ENCODE measurements at regions not wholly inside any gene's neighbourhood (a gene's known extent, or its start where the extent isn't known, plus 50 kb on each side); places are given as distances from the start of the nearest gene placed in this dataset.

DNA sequence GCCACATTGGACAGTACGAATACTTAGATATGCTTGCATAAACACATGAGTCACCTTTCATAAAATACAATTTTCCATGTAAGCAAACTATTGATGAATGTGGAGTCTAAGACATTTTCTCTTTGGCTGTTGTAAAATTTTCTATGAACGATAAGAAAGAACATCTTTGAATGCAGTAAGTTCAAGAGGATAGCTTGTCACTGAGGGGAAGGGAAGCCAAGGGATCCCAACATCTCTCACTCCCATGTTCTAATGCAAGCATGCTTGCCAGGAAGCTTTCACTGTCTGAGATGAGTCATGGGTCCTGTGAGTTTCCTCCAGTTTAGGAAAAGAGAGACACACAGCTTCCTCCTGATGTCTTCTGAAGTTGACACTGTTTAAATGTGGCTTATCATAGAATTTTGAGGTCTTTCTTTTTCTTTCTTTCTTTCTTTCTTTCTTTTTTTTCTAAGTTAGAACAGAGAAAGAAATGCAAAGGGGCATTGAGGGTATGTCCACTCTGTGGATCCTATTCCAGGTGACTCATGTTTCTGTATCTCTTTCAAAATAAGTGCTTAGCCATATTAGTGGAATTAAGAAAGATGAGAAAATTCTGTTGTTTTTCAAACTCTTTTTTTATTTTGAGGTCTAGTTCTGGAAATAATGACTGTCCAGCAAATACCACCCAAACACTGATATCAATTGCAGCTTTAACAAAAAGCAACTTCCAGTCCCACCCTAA, 146.6 kb downstream of the RDH14 start:
- ATAC-seq, result no peak
- no peaks in the 10 kb centered on the region for H3K36me3 Mint-ChIP-seq (ENCODE audit: low read depth)
- CTCF ChIA-PET, result interaction anchor here (1.1 kb wide), 1 partner anchor 22 kb away, joined by 3 read pairs; no protein-coding TSS in a partner anchor
- no peak overlapping the region for H3K4me3 Mint-ChIP-seq
- intact Hi-C loops (cut with DNase I, micrococcal nuclease), result no loop called here
- H3K4me1 Mint-ChIP-seq, result no peaks in the 10 kb centered on the region
- H3K27ac Mint-ChIP-seq, result no peak overlapping the region
- no peaks in the 10 kb centered on the region for H3K9me3 Mint-ChIP-seq (ENCODE audit: low read depth)
- POLR2A ChIA-PET, result no interaction called here
- no peak for DNase-seq
- peaks cover 7% of the 10 kb centered on the region for H3K27me3 Mint-ChIP-seq

DNA sequence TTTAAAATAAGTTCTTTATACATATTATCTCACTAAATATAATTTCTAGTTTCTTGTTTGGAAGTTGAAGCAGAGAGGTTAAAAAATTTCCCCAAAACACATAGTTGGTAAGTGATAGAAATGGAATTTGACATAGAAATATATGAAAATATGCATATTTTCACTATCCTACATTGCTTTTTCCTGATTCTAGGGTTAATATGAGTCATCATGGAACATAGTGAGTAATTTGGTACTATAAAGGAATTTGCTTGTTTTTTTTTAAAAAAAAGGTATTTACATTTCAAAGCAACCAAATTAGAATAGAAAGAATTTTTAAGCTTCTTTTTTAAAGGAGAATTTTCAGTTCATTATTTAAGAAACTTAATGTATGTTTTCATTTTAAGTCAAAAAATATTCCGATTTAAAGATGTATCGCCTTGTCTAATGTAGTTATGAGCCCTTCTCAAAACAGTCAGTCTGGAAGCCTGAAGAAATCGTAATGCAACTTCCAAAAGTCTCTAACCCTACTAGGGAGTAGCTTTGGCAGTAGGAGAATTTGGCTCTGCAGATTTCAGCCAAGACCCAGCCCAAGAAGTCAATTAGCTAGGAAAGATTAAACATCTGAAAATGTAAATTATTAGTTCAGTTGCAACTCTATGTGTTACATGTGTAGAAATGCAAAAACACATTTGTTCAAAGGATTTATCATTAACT, 147.3 kb downstream of the RDH14 start:
- H3K4me1 Mint-ChIP-seq, result no peaks in the 10 kb centered on the region
- ChIA-PET CTCF (no interaction called here), POLR2A (no interaction called here)
- ATAC-seq (no peak), DNase-seq (no peak)
- H3K9me3 Mint-ChIP-seq (ENCODE audit: low read depth), result no peaks in the 10 kb centered on the region
- no peak overlapping the region for H3K27ac Mint-ChIP-seq
- H3K27me3 Mint-ChIP-seq, result peaks cover 7% of the 10 kb centered on the region
- H3K4me3 Mint-ChIP-seq, result no peak overlapping the region
- H3K36me3 Mint-ChIP-seq (ENCODE audit: low read depth), result no peaks in the 10 kb centered on the region
- intact Hi-C loops (cut with DNase I, micrococcal nuclease), result no loop called here

DNA sequence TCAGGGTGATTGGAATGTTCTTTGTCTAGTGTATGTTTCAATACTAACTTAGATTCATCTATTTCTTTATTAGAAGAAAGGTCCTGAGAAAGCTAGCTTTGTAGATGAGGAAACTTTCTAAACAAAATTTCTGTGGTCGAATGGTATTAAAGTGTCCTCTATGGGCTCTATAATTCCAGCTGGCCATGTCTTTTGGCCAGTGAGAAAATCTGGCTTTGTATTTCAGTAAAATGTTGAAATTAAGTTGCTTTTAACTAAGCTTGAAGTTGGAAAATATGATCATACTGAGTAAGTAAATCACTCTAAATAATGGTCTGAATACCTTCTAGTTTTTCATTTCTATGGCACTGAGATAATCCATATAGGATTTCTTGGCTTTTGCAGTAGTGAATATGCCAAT, 148.8 kb downstream of the RDH14 start:
- ChIA-PET POLR2A (no interaction called here), CTCF (no interaction called here)
- no peaks in the 10 kb centered on the region for H3K36me3 Mint-ChIP-seq (ENCODE audit: low read depth)
- H3K27ac Mint-ChIP-seq, result no peak overlapping the region
- ATAC-seq, result no peak
- intact Hi-C loops (cut with DNase I, micrococcal nuclease), result no loop called here
- H3K27me3 Mint-ChIP-seq, result peaks cover 7% of the 10 kb centered on the region
- H3K9me3 Mint-ChIP-seq (ENCODE audit: low read depth), result no peaks in the 10 kb centered on the region
- H3K4me3 Mint-ChIP-seq, result no peak overlapping the region
- no peak for DNase-seq
- H3K4me1 Mint-ChIP-seq, result no peaks in the 10 kb centered on the region

DNA sequence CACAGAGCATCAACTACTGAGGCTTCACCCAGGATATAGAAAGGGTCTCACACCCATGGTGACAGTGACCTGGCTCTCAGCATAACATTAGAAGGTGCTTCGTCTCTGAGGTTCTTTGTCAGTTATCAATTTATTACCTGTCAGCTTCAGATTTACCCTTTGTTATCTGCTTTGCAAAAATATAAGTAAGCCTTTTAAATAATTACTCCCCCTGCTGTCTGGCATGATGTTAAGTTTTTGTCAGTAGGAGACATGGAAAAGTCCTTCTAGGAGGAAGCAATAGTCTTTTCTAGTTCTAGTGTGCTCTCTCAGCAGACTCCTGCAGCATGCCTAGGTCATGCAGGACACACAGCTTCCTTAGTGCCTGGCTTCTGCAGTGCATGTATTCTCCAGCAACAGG, 149.9 kb downstream of the RDH14 start:
- DNase-seq, result no peak
- Mint-ChIP-seq H3K27ac (no peak overlapping the region), H3K4me1 (no peaks in the 10 kb centered on the region), H3K4me3 (no peak overlapping the region), H3K27me3 (peaks cover 5% of the 10 kb centered on the region), H3K9me3 (ENCODE audit: low read depth) (no peaks in the 10 kb centered on the region), H3K36me3 (ENCODE audit: low read depth) (no peaks in the 10 kb centered on the region)
- ChIA-PET POLR2A (no interaction called here), CTCF (interaction anchor here (1.0 kb wide), 1 partner anchor 20 kb away, joined by 3 read pairs; no protein-coding TSS in a partner anchor)
- ATAC-seq, result no peak
- intact Hi-C loops (cut with DNase I, micrococcal nuclease), result no loop called here

DNA sequence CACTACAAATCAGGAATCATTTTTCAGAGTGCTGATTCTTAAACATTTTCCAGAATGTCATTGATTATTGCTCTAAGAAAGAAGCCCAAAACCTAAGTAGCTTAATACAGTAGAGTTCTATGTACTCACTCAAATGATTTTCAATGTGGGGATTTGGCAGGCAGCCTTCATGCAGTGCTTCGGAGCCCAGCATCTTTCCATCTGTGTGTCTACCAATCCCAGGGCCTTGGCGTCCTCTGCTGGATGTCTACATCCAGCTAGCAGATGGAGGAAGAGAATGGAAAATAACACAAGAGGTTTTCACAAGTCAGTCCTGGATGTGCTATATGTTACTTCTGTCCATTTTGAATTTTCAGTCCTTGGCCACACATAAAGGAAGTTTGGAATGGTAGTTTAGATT, 151.8 kb downstream of the RDH14 start:
- no peak for DNase-seq
- intact Hi-C loops (cut with DNase I, micrococcal nuclease), result no loop called here
- Mint-ChIP-seq H3K36me3 (ENCODE audit: low read depth) (no peaks in the 10 kb centered on the region), H3K27ac (no peak overlapping the region), H3K4me3 (no peak overlapping the region), H3K4me1 (no peaks in the 10 kb centered on the region), H3K9me3 (ENCODE audit: low read depth) (no peaks in the 10 kb centered on the region), H3K27me3 (peaks cover 4% of the 10 kb centered on the region)
- ChIA-PET POLR2A (no interaction called here), CTCF (no interaction called here)
- no peak for ATAC-seq

DNA sequence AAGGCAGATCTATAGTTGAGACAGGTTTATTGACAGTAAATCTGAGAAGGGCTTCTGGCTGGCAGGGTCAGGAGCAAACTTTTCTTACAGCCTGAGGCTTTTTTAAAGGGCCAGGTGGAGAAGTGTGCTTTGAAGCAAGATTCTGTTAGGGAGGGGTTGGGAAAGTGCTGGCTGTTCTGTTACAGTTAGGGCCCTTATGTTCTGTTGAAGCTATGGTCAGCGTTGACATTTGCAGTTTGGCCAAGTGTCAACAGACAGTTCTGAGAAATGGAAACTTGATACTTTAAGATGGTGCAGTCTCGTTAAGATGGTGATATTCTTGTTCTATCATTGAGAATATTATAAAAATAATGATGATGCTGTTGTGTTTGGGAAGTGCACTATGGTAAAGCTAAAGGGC, 154.2 kb downstream of the RDH14 start:
- Mint-ChIP-seq H3K4me1 (no peaks in the 10 kb centered on the region), H3K9me3 (ENCODE audit: low read depth) (no peaks in the 10 kb centered on the region), H3K4me3 (no peak overlapping the region), H3K27ac (no peak overlapping the region), H3K27me3 (peaks cover 7% of the 10 kb centered on the region), H3K36me3 (ENCODE audit: low read depth) (no peaks in the 10 kb centered on the region)
- DNase-seq (no peak), ATAC-seq (no peak)
- ChIA-PET POLR2A (no interaction called here), CTCF (no interaction called here)
- intact Hi-C loops (cut with DNase I, micrococcal nuclease), result no loop called here

DNA sequence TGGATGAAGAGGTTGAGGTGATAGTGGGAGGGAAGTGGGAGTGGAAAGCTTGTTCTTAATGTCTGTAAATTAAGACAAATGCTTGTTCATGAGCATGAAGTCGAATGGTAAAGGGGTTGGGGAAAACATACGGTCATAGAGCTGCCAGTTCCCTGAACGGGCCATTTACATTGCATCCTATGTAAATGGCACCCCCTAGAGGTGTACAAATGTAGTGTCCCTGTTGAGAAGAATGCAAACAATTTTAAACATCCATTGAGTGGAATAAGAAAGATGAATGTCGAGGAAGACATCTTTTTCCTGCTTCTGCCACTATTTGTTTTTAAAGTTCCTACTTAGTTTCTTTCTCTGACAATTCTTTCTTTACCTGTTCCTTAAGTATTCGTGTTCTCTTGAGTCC, 155.7 kb downstream of the RDH14 start:
- ATAC-seq, result no peak
- Mint-ChIP-seq H3K27me3 (peaks cover 7% of the 10 kb centered on the region), H3K4me1 (no peaks in the 10 kb centered on the region), H3K27ac (no peak overlapping the region), H3K9me3 (ENCODE audit: low read depth) (no peaks in the 10 kb centered on the region), H3K36me3 (ENCODE audit: low read depth) (no peaks in the 10 kb centered on the region), H3K4me3 (no peak overlapping the region)
- CTCF ChIA-PET, result interaction anchor here (1.0 to 1.7 kb wide), 2 partner anchors 18 to 19 kb away, joined by 3 to 5 read pairs; no protein-coding TSS in a partner anchor
- intact Hi-C loops (cut with DNase I, micrococcal nuclease), result no loop called here
- POLR2A ChIA-PET, result no interaction called here
- DNase-seq, result no peak

DNA sequence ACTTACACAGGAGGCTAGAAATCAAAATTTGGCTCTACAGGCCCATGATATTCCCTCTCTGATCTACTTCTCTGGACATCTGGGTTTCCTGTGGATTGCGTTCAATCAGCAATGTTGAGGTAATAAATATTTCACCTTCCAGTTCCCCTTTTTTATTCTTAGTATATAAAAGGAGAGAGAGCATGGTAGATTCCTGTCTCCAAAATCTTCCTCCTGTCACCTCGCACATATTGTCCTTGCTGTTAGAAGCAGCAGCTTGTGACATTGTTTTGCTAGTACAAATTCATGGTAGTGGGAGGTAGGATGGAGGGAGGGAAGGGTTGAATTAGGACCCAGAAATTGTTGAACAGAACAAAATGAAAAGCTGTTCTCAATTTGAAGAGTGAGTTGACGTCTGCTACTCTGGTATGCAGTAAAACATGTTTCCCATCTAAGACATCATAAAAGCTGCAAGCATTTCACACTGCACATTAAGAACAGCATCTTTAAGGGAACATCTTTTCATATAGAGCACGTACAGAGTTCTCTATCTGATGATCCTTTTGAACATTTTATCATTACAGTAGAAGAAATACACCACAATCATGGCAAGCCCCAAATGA, 156.4 kb downstream of the RDH14 start:
- ATAC-seq (no peak), DNase-seq (no peak)
- Mint-ChIP-seq H3K27me3 (peaks cover 7% of the 10 kb centered on the region), H3K9me3 (ENCODE audit: low read depth) (no peaks in the 10 kb centered on the region), H3K4me3 (no peak overlapping the region), H3K27ac (no peak overlapping the region), H3K36me3 (ENCODE audit: low read depth) (no peaks in the 10 kb centered on the region), H3K4me1 (no peaks in the 10 kb centered on the region)
- ChIA-PET POLR2A (no interaction called here), CTCF (interaction anchor here (1.0 to 1.7 kb wide), 2 partner anchors 17 to 19 kb away, joined by 3 to 5 read pairs; no protein-coding TSS in a partner anchor)
- intact Hi-C loops (cut with DNase I, micrococcal nuclease), result no loop called here

DNA sequence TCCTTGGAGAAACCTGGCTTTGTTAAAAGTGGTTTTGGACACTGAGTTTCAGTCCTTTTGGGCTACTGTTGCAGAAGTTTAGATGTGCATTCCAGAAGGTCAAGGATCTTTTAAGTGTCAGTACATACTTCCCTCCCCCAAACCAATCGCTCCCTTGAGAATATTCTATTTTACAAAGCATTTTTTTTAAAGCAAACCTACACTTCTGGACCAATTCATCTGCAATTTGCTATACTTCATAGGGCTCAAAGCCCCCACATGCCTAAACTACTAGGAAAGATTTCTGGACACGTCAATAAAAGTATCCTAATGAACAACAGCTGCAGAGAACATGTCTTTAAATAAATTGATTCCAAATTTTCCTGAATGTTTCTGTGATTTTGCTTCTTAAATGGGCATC, 157.6 kb downstream of the RDH14 start:
- no peaks in the 10 kb centered on the region for H3K4me1 Mint-ChIP-seq
- no peaks in the 10 kb centered on the region for H3K36me3 Mint-ChIP-seq (ENCODE audit: low read depth)
- no peak overlapping the region for H3K27ac Mint-ChIP-seq
- ChIA-PET CTCF (interaction anchor here (0.7 kb wide), 1 partner anchor 467 kb away, joined by 3 read pairs; no protein-coding TSS in a partner anchor), POLR2A (no interaction called here)
- ATAC-seq, result no peak
- DNase-seq, result no peak
- intact Hi-C loops (cut with DNase I, micrococcal nuclease), result no loop called here
- H3K4me3 Mint-ChIP-seq, result no peak overlapping the region
- no peaks in the 10 kb centered on the region for H3K9me3 Mint-ChIP-seq (ENCODE audit: low read depth)
- H3K27me3 Mint-ChIP-seq, result peaks cover 7% of the 10 kb centered on the region

DNA sequence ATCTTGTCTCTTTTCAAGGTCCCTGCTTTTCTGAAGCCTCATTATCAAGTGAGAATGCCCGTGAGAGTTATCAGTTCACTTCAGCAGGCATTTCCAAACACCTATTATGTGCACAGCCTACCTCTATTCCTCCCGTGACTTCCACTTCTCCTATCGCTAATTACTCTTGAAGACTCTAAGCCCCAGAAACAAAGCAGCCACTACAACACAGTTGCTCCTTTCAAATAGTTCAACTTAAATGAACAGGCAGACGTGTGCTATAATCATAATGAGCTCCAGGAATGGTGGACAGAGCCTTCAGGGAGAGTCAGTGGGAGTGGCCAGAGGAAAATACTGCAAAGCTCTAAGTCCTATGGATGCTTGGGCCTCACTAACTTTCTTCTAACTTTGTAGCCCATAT, 159.0 kb downstream of the RDH14 start:
- Mint-ChIP-seq H3K4me3 (no peak overlapping the region), H3K27ac (no peak overlapping the region), H3K27me3 (peaks cover 7% of the 10 kb centered on the region), H3K36me3 (ENCODE audit: low read depth) (no peaks in the 10 kb centered on the region), H3K4me1 (no peaks in the 10 kb centered on the region), H3K9me3 (ENCODE audit: low read depth) (no peaks in the 10 kb centered on the region)
- ATAC-seq (no peak), DNase-seq (no peak)
- ChIA-PET POLR2A (no interaction called here), CTCF (interaction anchor here (0.6 kb wide), 1 partner anchor 1474 kb away, joined by 3 read pairs; no protein-coding TSS in a partner anchor)
- intact Hi-C loops (cut with DNase I, micrococcal nuclease), result no loop called here

DNA sequence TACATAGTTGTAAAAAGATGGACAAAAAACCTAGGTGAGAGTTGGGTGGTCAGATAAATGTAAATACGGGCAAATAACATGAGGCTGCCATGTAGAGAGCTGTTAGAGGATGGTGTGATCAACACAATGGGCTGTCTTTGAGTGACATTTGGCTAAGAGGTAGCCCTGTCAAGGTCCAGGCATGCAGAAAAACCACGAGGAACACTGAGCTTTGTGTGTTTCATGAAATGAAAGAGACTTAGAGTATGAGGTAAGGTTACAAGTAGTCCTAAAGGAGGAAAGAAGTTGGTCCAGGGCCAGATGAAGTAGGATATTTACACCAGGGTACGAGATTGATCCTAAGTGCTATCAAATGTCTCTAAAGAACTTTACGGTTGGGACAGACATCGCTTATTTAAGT, 160.9 kb downstream of the RDH14 start:
- POLR2A ChIA-PET, result no interaction called here
- ATAC-seq, result no peak

DNA sequence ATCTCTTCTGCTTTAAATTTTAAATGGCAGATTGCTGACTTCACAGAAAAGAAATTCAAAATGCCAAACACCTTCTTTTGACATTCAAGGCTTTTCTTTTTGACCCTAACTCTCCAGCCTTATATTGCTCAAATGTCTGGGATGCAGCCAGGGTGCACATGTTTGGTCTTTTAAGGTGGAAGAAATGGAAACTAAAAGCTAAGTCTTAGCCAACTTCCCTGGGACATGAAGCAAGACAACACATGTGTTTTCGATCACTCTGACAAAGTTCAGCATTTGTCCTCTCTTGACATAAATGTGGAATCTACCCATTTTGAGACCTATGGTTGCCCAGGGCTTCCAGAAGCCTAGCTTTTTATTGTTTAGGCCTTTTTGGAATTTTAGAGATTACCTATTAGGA, 161.6 kb downstream of the RDH14 start:
- peaks cover 5% of the 10 kb centered on the region for H3K27me3 Mint-ChIP-seq
- no peak overlapping the region for H3K4me3 Mint-ChIP-seq
- DNase-seq, result no peak
- ATAC-seq, result no peak
- no peaks in the 10 kb centered on the region for H3K9me3 Mint-ChIP-seq (ENCODE audit: low read depth)
- intact Hi-C loops (cut with DNase I, micrococcal nuclease), result no loop called here
- ChIA-PET CTCF (no interaction called here), POLR2A (no interaction called here)
- H3K4me1 Mint-ChIP-seq, result no peaks in the 10 kb centered on the region
- H3K27ac Mint-ChIP-seq, result no peak overlapping the region
- no peaks in the 10 kb centered on the region for H3K36me3 Mint-ChIP-seq (ENCODE audit: low read depth)

More for the DNA sequence above, 160.9 kb downstream of the RDH14 start:
- intact Hi-C loops (cut with DNase I, micrococcal nuclease), result no loop called here
- CTCF ChIA-PET, result no interaction called here
- DNase-seq, result no peak
- Mint-ChIP-seq H3K9me3 (ENCODE audit: low read depth) (no peaks in the 10 kb centered on the region), H3K27ac (no peak overlapping the region), H3K36me3 (ENCODE audit: low read depth) (no peaks in the 10 kb centered on the region), H3K27me3 (peaks cover 5% of the 10 kb centered on the region), H3K4me3 (no peak overlapping the region), H3K4me1 (no peaks in the 10 kb centered on the region)

Data from activated CD4-positive, alpha-beta T cell treated with anti-CD3 and anti-CD28 coated beads for 36 hours (primary cell).